Neural cell (in vitro differentiated cells): ENCODE measurements at regions not wholly inside any gene's neighbourhood (a gene's known extent, or its start where the extent isn't known, plus 50 kb on each side); places are given as distances from the start of the nearest gene placed in this dataset.

Experiments used
- CTCF ChIP-seq: fragments of 450-650 bp; IDR thresholded peaks from 2 replicates; pipeline ENCODE4 v1.5.1; 2014; ENCODE audit warnings: antibody characterized with exemption, mild to moderate bottlenecking, moderate library complexity; ENCODE audit not compliant: poor library complexity, severe bottlenecking
- EZH2 ChIP-seq: fragments of 200-600, 300-800 bp; shearing (Covaris generic), sonication (generic); IDR thresholded peaks from 2 replicates; pipeline ENCODE4 v1.6.1; 2014; ENCODE audit warnings: antibody characterized with exemption, low read length, borderline replicate concordance, mild to moderate bottlenecking; ENCODE audit not compliant: insufficient read depth, poor library complexity, severe bottlenecking
- MXI1 ChIP-seq: fragments of 450-650 bp; conservative IDR thresholded peaks from 2 replicates; pipeline ENCODE4 v1.6.1; 2014; ENCODE audit warnings: antibody characterized with exemption, mild to moderate bottlenecking; ENCODE audit not compliant: poor library complexity, severe bottlenecking
- POLR2AphosphoS5 ChIP-seq: IDR thresholded peaks from 2 replicates; pipeline ENCODE4 v1.6.1; 2012
- SMC3 ChIP-seq: fragments of 450-650 bp; conservative IDR thresholded peaks from 2 replicates; pipeline ENCODE4 v1.6.1; 2014; ENCODE audit warnings: antibody characterized with exemption, mild to moderate bottlenecking, moderate library complexity; ENCODE audit not compliant: poor library complexity
- TAF1 ChIP-seq: IDR thresholded peaks from 2 replicates; pipeline ENCODE4 v1.6.1; 2012; ENCODE audit warnings: low read depth
- TF ChIP-seq, protein P1 (sequence below): IDR thresholded peaks from 2 replicates; pipeline ENCODE4 v1.6.1; 2012; ENCODE audit warnings: borderline replicate concordance

GRCh38 chr2:116413659-116414058, 1400.8 kb upstream of the DDX18 start:
- TF ChIP-seq CTCF: no peak
- no peak for TF ChIP-seq EZH2
- TF ChIP-seq MXI1: no peak
- no peak for TF ChIP-seq SMC3
- no peak for TF ChIP-seq POLR2AphosphoS5
- TF ChIP-seq, protein P1, sequence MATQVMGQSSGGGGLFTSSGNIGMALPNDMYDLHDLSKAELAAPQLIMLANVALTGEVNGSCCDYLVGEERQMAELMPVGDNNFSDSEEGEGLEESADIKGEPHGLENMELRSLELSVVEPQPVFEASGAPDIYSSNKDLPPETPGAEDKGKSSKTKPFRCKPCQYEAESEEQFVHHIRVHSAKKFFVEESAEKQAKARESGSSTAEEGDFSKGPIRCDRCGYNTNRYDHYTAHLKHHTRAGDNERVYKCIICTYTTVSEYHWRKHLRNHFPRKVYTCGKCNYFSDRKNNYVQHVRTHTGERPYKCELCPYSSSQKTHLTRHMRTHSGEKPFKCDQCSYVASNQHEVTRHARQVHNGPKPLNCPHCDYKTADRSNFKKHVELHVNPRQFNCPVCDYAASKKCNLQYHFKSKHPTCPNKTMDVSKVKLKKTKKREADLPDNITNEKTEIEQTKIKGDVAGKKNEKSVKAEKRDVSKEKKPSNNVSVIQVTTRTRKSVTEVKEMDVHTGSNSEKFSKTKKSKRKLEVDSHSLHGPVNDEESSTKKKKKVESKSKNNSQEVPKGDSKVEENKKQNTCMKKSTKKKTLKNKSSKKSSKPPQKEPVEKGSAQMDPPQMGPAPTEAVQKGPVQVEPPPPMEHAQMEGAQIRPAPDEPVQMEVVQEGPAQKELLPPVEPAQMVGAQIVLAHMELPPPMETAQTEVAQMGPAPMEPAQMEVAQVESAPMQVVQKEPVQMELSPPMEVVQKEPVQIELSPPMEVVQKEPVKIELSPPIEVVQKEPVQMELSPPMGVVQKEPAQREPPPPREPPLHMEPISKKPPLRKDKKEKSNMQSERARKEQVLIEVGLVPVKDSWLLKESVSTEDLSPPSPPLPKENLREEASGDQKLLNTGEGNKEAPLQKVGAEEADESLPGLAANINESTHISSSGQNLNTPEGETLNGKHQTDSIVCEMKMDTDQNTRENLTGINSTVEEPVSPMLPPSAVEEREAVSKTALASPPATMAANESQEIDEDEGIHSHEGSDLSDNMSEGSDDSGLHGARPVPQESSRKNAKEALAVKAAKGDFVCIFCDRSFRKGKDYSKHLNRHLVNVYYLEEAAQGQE: no peak
- no peak for TF ChIP-seq TAF1
